GM12872 (cell line): ENCODE measurements at regions not wholly inside any gene's neighbourhood (a gene's known extent, or its start where the extent isn't known, plus 50 kb on each side); places are given as distances from the start of the nearest gene placed in this dataset.

Source experiments
- TF ChIP-seq, protein P1 (sequence below): IDR thresholded peaks from 3 replicates; pipeline ENCODE4 v1.5.1; 2011; ENCODE audit warnings: low read depth, mild to moderate bottlenecking, low read length, moderate library complexity; ENCODE audit not compliant: insufficient read depth

DNA sequence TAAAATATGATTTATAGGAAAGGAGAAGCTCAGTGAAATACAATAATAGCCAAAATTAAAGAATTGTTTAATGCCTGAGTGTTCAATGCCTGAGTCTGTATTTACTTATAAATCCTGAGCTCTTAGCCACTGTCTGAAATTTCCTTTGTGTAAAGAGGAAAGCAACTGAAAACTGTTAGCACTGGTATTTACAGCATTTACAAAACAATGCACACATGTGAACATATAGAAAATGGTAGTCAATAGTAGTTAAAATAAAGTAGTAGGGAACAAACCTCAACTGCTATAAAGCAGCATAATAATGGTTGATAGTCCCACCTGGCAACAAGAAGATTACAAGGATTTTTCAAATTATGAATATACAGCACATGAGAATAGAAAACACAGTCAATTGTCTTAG lies 1137.1 kb upstream of the ATXN8OS start:
- TF ChIP-seq, protein P1, sequence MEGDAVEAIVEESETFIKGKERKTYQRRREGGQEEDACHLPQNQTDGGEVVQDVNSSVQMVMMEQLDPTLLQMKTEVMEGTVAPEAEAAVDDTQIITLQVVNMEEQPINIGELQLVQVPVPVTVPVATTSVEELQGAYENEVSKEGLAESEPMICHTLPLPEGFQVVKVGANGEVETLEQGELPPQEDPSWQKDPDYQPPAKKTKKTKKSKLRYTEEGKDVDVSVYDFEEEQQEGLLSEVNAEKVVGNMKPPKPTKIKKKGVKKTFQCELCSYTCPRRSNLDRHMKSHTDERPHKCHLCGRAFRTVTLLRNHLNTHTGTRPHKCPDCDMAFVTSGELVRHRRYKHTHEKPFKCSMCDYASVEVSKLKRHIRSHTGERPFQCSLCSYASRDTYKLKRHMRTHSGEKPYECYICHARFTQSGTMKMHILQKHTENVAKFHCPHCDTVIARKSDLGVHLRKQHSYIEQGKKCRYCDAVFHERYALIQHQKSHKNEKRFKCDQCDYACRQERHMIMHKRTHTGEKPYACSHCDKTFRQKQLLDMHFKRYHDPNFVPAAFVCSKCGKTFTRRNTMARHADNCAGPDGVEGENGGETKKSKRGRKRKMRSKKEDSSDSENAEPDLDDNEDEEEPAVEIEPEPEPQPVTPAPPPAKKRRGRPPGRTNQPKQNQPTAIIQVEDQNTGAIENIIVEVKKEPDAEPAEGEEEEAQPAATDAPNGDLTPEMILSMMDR = no peak

DNA sequence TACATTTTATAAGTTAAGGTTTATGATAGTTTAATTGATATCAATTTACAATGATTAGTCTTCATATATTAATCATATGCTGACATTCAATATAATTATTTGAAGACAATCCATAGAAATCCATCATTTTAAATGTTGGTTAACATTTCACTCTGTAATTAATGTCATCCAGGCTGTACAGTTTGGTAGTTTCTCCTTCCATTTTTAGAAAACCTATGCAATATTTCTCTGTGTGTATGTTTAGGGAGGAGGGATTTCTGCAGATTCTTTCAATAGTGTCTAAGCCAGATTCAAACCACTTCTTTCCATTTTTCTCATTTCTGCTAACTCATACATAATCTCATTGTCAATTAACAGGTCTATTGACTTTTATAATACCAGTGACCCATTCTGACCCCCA lies 1159.0 kb upstream of the ATXN8OS start:
- TF ChIP-seq, protein P1 = no peak

DNA sequence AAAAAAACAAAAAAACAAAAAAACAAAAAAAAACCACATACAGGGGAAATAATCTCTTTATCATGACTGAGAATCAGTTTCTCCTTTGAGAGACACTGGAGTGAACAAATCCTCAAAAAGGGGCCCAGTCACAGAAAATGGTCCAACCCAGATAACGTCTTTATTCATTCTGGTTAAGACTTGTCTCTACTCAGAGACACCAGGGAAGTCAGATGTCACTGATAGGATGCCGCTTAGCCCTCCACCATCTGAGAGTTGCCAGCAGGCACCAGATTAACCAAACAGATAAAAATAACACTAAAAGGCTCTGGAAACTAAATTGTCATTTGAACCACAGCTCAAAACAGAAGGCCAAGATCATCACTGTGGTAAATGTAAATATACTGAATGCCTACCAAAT lies 1163.4 kb upstream of the ATXN8OS start:
- TF ChIP-seq, protein P1 = no peak

DNA sequence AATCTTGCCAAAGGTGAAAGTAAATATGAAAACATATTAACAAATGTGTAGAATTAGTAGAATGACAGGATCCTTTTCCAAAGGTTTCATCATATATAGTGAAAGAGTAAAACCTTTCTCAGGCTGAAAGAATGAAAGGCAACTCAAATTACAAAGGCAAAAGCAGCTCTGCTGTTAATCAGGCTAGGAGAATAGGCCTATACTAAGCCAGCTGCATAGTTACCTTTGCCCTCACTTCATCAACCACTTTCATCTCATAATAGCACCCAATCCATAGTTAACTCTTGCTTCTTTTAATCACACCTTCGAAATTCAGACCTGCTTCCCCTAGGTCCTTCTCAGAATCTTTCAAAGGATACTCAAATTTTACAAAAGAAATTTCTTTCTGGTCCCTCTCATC lies 1167.6 kb upstream of the ATXN8OS start:
- TF ChIP-seq, protein P1 = no peak

DNA sequence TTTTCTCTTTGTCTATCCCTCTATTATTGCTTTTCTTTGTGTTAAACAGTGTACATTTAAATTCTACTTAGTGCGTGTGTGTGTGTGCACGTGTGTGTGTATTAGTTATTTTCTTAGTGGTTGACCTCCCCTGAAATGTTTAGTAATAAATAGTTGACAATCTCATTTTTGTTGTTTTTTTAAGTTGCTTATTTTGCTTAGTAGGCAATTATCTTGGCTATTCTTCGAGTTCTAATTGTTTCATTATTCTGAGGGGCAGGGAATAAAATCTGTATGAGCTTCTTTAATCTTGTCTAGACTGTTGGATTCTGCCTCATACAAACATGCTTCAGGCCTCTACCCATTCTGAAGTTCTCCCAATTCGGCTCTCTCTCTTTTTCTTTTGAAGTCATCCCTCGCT lies 1169.0 kb upstream of the ATXN8OS start:
- TF ChIP-seq, protein P1 = no peak

DNA sequence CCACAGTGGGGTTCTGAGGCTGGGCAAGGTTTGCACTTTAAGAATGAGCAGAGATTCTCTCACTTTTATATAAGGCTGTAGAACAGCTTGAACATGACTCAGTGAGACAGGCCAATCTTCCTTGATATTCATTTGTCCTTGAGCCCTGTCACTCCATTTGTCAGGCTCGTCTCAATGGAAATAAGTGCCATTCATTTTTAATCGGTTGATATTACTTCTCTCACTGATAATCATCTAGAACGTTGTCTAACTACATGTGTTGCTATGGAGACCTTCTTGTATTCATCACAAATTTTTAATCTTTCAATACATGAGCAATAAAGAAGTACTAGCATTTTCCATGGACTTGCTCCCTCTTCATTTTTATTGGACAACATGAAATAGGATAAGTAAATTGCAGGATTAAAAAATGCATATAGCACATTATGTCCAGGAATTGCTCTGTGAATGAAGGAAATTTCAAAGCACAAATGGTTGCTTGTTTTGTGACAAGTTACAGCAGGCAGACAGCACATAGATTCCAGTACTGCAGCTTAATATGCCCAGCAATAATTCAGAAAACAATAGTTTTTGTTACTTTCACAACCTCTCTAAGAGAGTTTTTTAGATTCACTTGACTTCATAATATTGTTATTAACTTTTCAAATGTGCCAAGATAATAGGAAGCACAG lies 1178.4 kb upstream of the ATXN8OS start:
- TF ChIP-seq, protein P1 = no peak

DNA sequence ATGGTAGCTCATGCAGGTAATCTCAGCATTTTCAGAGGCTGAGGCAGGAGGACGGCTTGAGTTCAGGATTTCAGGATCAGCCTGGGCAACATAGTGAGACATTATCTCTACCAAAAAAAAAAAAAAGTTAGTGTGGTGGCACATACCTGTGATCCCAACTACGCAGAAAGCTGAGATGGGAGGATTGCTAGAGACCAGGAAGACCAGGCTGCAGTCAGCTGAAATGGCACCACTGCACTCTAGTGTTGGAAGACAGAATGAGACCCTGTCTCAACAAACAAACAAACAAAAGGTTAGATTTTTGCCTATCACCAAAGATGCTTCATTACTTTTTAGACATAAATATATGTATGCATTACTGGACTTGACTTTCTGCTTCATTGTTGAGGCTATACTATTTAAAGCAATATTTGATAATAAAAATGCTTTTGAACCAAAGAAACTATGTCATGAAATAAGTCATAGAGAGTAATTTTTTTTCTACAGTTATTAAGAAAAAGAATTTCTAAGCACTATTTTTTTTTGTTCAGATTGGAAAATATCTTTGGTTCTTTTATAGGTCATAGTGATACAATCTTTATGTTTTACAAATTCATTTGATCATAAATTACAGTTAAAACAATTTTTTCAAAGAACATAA lies 1180.1 kb upstream of the ATXN8OS start:
- TF ChIP-seq, protein P1 = peak; percentile 57
